NCI-H1105 treated with DMSO at 0.1 percent for 48 hours (cell line): ENCODE measurements at regions not wholly inside any gene's neighbourhood (a gene's known extent, or its start where the extent isn't known, plus 50 kb on each side); places are given as distances from the start of the nearest gene placed in this dataset.
"Not testable (repeated sequence)": the region's sequence is repeated elsewhere in the genome, so short reads cannot be mapped to it uniquely, and the experiment has no call there.

Experiments
- DNase-seq: peaks from one replicate; lab custom pipeline; 2025; lab: John Stamatoyannopoulos, UW

DNA sequence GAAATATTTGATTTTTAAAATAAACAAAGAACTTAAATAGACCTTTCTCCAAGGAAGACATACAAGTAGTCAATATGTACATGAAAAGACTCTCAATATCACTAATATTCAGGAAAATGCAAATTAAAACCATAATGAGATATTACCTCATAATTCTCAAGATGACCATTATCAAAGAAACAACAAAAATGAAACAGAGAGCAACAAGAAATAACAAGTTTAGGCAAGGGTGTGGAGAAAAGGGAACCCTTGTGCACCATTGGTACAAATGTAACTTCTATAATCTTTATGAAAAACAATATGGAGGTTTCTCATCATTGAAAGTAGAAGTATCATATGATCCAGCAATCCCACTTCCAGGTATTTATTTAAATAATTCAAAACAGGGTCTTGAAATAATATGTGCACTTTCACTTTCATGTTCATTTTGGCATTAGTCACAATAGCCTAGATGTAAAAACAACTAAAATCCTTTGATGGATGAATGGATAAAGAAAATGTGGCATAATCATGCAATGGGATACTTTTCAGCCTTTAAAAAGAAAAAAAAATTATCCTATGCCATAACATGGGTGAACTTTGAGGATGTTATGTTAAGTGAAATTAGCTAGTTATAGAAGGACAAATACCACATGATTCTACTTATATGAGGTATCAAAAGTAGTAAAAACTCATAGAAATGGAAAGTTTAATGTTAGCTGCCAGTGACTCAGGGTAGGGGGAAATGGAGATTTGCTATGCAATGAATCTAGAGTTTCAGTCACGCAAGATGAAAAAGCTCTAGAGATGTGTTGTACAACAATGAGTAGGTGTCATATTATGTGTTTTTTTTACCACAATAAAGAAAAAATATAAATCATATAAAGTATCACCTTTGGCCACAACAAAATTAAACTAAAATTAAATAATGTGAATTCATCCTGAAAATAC lies 114.5 kb upstream of the LYPLAL1 start:
- DNase-seq = no peak

DNA sequence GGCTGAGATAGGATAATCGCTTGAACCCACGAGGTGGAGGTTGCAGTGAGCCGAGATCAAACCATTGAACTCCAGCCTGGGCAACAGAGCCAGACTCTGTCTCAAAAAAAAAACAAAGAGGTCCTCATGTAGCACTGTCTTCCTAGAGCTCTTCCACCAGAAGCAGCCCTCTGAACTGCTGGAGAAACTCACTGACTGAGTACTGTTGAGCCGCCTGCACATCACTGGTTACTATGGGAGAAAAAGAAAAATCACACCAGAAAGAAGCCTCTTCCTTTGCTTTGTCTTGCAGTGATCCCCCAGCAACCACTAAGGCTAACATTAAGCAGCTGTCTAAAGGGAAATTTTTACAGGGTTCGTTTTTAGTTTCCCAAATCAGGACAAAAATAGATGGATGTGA lies 112.9 kb upstream of the LYPLAL1 start:
- no peak for DNase-seq

DNA sequence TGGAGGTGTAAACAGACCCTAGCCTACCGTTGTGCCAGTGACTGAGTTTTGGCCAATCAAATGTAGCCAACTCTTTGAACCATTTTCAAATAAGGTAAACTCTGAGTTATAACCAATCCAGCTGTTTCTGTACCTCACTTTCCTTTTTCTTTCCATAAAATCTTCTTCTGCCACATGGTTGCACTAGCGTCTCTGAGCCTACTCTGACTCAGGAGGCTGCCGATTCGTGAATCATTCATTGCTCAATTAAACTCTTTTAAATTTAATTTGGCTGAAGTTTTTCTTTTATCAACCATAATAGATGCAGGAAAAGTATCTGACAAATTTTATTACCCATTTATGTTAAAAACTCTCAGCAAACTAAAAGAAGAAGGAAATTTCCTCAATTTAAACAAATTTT lies 111.5 kb upstream of the LYPLAL1 start:
- DNase-seq = no peak

DNA sequence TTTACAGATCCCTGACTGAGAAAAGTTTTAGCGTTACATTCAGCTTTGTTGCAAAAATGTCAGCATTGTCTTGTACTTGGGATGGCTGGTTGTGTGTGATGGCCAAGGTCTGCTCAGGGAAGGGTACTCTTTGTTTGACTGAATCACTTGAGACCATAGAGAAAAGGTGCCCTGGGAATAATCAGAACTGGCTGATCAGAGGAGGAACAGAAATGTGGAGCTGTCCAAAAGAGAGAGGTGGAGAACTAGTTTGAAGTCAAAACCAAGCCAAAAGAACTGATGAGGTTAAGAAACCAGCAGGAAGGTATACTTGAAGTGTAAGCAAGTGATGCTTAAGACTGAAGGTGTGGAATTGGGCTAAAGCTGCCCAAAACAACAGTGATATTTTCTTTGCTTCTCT lies 107.6 kb upstream of the LYPLAL1 start:
- DNase-seq = no peak

DNA sequence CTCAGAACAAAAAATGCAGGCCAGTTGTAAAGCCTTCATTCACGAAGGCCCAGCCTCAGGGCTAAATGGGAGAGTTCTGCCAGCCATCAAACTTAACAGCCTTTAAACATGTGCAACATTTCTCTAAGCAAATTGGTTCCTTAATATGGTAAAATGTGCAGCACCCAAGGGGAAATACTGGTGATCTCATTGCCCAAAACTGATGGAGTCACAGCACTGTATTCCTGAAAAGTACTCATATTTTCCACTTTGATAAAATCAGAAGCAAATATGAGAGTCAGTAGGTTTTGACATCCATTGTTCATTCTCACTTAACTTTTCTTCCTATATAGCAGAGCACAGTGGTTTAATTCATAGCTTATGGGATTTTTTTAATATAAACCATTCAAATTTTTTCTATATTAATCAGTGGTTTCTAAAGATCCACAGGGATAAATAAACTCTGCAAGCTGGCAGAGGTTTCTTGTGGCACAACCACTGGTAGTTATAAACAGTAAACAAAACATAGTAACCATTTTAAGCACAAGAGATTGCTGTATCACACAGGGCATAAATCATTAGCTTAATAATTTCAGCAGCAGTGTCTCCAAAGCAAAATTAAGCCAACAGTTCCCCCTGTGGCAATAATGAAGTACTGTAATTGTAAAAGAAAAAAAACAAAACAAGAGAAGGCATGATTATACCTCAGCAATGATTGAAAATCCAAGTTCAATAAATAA lies 106.9 kb upstream of the LYPLAL1 start:
- DNase-seq = peak; percentile 52

DNA sequence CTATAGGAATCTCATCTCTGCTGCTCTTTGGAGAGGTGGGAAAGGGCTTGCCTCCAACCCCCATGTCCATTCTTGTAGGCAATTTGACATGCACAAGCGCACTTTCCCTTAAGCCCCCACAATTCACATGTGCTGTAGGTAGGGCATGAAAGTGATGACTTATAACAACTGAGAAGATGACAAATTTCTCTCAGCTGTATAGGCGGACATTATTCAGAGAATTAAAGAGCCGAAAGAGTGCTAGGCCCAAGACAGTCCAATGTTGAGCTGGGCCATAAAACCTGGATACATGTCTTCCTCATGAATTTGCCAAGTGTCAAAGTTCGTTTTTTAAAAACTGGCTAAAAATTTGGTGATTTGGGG lies 106.3 kb upstream of the LYPLAL1 start:
- DNase-seq = no peak

DNA sequence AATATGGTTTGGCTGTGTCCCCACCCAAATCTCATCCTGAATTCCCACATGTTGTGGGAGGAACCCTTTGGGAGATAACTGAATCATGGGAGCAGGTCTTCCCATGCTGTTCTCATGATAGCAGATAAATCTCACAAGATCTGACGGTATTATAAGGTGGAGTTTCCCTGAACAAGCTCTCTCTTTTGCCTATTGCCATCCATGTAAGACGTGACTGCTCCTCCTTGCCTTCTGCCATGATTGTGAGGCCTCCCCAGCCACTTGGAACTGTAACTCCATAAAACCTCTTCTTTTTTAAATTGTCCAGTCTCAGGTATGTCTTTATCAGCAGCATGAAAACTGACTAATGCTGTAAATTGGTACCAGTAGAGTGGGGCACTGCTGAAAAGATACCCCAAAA lies 103.3 kb upstream of the LYPLAL1 start:
- DNase-seq = not testable (repeated sequence)

DNA sequence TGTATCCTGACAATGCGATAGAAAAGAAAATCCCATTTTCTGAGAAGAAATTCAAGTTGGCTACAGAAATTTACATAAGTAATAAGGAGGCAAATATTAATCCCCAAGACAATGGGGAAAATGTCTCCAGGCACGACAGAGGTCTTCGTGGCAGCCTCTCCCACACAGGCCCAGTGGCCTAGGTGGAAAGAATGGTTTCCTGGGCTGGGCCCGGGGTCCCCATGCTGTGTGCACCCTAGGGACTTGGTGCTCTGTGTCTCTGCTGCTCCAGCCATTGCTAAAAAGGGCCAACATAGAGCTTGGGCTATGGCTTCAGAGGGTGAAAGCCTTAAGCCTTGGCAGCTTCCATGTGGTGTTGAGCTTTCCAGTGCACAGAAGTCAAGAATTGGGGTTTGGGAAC lies 102.5 kb upstream of the LYPLAL1 start:
- DNase-seq = no peak

DNA sequence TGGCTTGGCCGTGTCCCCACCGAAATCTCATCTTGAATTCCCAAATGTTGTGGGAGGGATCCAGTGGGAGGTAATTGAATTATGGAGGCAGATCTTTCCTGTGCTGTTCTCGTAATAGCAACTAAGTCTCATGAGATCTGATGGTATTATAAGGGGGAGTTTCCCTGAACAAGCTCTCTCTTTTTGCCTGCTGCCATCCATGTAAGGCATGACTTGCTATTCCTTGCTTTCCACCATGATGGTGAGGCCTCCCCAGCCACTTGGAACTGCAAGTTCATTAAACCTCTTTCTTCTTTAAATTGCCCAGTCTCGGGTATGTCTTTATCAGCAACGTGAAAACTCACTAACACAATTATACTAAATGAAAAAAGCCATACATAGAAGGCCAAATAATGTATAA lies 101.3 kb upstream of the LYPLAL1 start:
- DNase-seq = no peak

DNA sequence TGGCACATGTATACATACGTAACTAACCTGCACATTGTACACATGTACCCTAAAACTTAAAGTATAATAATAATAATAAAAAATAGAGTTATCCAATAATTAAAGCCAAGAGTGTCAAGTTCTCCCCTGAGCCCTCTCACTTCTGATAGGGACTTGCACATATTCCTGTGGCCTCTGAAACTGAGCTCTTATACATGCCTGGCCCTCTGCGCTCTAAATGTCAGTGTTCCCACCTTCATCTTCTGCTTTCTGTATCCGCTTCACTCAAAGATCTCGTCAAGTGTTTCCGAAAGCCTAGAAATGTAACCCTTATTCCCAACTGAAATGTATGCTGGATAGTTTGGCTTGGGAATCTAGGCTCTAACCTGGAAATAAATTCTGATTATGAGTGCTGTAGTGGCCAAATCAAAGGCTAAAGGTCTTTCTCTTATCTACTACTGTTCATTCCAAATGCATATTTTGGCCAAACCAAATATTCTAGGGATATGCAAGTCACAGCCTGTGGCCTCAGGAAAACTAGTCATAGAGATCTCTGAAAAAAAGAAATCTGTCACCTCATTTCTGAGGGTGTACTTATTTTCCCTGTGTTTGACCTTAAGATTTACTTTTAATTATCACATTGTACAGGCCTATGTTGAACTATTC lies 99.5 kb upstream of the LYPLAL1 start:
- DNase-seq = no peak

DNA sequence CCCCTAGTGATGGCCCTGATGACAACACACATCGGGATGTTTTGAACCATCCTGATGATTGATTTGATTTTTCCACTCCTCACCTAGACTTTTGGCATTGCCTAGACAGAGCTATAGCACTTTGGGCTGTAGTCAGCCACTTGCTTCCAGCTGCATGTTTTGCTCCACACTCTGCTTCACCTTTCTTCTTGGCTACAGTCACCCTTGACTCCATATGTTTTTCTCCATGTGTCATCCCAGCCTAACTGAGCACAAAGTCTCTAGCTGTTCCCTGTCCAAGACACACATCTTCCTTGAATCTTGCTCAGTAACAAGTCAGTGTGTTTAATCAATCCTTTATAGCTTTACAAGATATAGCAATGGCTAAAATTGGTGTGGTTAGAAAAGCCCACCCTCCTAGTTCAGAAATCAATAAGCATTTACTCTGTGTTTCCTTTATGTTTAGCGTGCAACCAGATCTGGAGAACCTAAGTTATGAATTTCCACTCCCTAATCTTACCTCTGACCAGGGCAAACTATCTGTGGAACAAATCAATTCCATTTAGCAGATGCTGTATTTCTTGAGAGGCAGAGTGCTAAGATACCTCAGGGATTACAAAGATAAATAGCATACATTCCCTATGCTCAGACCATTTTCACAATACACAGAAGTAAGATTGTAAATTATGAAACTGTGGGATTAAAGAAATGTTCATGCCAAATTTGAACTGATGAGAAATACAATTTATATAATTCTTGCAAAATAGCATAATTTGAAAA lies 98.4 kb upstream of the LYPLAL1 start:
- DNase-seq = no peak

DNA sequence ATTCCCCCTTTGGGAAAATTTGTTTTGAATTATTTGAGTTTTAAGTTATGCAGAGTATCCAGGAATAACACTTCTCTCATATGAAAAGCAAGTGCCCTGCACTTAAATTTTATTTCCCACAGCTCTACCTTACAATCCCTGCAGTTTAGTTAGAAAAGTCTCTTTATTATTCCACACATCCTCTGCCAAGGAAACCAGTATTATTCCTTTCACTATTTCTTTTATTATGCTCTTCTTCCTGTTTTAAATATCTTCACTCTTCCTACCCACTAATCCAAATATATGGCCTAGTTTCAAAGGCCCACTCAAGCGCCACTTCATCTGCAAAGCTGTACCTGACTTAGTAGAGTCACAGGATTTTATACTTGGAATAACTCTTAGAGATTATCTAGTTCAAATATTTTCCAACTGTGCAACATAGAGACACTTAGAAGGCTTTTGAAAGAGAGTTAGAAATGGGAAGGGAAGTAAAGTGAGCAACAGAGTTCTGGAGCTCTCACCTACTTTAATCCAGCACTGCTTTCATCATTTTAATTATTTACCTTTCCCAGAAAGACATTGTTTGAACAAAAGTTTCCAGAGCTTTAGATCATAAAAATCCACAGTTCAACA lies 97.2 kb upstream of the LYPLAL1 start:
- DNase-seq = no peak

DNA sequence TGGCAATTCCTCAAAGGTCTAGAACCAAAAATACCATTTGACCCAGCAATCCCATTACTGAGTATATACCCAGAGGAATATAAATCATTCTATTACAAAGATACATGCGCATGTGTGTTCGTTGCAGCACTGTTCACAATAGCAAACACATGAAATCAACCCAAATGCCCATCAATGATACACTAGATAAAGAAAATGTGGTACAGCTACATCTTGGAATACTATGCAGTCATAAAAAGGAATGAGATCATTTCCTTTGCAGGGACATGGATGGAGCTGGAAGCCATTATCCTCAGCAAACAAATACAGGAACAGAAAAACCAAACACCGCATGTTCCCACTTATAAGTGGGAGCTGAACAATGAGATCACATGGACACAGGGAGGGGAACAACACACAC lies 95.9 kb upstream of the LYPLAL1 start:
- not testable (repeated sequence) for DNase-seq

DNA sequence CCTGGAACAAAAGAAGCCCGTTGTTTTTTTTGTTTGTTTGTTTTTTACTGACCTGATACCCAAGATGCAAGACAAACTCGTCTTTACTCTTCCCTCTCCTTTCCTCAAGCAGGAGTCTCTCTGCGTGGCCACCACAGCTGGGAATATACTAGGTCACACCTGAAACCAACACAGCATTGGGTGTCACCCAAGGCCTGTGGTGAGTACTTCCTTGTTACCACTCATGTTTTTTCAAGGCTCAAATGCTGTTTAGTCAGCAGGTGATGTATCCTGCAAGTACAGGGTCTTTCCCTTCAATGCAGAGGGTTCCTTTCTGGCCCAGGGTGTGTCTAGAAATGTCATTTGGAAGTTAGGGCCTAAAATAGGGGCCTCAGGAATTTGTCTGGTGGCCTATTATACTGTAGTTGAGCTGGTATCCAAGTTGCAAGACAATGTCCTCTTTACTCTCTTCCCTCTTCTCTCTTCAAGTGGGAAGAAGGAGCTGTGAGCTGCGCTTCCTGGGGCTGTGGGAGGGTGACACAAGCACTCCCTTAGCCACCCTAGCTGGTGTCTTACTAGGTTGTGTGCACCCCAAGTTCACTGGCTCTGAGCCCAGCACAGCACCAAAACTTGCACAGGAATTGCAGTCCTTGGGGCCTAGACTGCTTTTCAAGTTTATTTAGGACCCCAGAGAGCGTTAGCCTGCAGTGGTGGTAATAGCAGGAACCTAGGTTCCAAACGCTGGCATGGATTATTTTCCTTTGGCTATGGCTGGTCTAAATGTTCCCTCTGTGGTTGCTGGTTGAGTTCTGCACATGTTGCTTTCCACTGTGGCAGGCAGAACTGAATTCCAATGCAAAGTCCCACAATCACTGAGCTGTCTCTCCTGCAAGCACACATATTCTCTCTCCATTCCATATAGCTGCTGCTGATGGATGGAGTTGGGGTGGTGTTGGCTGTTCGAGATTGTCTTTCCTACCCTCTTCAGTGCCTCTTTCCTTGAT lies 91.4 kb upstream of the LYPLAL1 start:
- DNase-seq = no peak

DNA sequence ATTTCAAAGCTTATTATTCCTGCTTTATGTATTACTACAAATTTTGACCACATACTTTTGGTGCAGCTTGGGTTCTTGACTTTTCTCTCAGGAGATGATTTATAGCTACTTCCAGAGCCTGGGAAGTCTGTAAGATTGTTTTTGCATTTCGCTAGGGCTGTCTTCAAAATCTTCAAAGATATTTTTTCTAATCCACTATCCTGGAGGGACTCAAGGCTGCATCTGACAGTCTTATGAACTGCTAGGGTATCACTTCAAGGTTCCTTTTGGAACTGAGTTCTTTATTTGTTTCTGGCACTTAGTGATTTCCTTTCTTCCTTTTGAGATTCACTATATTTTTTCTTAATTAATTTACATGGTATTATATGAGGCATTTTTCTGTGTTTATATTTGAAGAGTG lies 90.0 kb upstream of the LYPLAL1 start:
- DNase-seq = no peak

DNA sequence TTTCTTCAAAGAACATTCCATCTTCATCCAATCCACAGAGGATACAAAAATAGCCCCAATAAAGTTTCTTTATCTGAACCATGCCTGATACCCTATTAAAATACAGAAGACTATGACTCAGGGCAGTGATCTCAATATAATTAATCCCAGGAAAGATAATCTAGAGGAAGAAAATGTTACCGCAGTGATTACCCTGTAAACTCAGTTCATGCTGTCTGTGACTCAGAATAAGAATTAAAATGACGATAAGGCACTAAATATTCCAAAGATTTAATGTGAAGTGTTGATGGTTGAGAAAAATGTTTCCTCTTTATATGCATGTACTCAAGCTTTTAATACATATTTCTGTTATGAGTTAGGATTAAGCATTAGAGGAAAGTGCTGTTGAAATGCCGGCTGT lies 88.6 kb upstream of the LYPLAL1 start:
- DNase-seq = no peak

DNA sequence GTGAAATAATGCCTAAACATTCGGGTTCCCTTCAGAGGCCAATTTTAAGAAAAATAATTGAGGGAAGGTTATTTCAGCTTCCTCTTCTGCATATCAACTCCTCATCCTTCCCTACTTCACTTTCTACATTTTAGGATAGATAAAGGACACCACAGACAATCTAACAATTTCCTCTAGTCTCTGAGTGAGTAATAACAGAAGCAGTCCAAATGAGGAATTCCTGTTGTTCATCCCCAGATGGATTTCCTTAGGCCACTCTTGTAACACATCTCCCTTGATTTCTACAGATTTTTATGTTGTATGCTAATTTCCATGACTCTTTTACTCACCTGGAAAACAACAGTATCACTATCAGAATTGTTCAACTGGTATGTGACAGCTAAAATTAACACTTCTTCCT lies 87.7 kb upstream of the LYPLAL1 start:
- DNase-seq = no peak

DNA sequence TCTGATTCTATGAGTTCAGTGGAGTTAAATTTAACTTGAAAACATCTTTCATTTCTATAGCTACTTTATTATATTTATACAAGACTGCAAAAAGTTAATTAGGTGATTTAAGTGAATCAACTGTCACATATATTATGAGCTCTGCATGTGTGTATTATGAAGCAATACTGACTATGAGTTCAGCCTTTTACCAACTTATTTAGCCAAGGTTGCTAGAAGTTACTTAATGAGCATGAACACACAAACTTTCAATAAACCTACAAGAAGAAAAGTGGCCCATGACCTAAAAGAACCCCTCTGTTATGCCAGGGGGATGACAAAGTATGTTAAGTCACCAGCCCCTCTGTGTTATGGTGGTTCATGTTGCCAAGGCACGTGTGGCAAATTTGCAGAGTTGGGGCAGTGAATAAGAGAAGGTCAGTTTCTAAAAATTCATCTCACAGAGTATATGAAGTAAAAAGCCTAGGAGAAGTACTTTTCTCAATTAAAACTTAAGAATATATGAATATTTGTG lies 86.7 kb upstream of the LYPLAL1 start:
- no peak for DNase-seq

DNA sequence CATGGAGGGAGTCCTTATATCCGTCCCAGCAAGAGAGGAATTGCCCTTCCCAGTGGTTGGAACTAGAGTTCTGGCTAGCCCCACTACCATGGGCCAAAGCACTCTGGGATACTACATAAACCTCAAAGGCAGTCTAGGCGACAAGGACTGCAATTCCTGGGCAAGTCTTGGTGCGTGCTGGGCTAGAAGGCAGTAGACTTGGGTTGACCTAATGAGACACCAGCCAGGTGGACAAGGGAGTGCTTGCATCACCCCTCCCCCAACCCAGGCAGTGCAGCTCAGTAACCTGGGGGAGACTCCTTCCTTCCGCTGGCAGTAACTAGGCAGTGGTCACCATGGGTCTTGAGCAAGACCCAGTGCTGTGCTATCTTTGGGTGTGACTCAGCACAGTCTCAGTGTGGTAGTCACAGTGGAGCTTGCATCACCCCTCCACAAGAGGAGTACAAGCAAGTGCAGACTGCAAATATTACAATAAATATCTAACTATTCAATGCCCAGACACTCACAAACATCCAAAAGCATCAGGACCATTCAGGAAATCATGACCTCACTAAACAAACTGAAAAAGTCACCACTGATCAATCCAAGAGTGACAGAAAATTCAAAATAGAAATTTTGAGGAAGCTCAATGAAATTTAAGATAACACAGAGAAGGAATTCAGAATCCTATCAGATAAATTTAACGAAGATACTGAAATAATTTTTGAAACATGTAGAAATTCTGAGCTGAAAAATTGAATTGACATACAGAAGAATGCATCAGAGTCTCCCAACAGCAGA lies 84.7 kb upstream of the LYPLAL1 start:
- DNase-seq = no peak

DNA sequence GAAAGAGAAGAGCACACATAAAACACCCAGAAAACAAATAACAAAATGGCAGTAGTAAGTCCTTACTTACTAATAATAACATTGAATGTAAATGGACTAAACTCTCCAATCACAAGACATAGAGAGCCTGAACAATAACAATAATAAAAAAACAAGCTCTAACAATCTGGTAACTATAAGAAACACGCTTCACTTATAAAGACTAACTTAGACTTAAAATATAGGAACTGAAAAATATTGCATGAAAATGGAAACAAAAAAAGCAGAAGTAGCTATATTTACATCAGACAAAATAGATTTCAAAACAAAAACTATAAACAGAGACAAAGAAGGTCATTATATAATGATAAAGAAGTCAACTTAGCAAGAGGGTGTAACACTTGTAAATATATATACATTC lies 83.1 kb upstream of the LYPLAL1 start:
- no peak for DNase-seq
